ENCODE measurements at regions not wholly inside any gene's neighbourhood (a gene's known extent, or its start where the extent isn't known, plus 50 kb on each side); places are given as distances from the start of the nearest gene placed in this dataset.

DNA sequence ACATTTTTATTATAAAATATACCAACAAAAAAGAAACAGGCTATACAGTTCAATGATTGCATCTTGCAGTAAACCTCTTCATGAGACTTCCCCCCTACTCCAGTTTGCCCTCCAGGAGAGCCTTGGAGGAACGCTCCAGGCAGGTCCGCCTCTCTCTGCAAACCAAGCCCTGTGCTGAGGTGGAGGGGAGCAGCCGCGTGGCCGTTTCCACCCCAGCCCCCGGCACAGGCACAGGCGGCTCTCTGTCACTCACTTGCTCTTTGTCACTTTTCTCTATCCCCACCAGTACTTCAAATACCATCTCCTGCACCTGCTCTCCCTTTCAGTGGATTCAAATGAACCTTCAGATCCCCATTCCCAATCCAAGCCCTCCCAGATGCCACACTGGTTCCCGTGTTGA, 479.9 kb downstream of the OCA2 start:
- Histone ChIP-seq H3K4me1 (replicated peaks in 1 of 2; ENCODE audit: control insufficient read depth in 2 of 2, insufficient read depth in 2 of 2, low read length in 2 of 2) (no peaks in the 10 kb centered on the region; a peak in 1 of 5 replicates), H3K36me3 (ENCODE audit: control insufficient read depth, insufficient read depth, low read length) (no peaks in the 10 kb centered on the region), H3K27me3 (ENCODE audit: control insufficient read depth in 2 of 2, insufficient read depth in 2 of 2, low read length in 2 of 2) (peaks cover 0 to 5% of the 10 kb centered on the region in 2 experiments; a peak in 2 of 5 replicates), H3K4me2 (ENCODE audit: insufficient read depth, low read length) (no peak overlapping the region), H3K9me3 (replicated peaks; ENCODE audit: control insufficient read depth, insufficient read depth, low read depth, low read length) (no peaks in the 10 kb centered on the region), H3K79me2 (ENCODE audit: control insufficient read depth, insufficient read depth, low read length) (no peaks in the 10 kb centered on the region), H2AFZ (ENCODE audit: low read depth, low read length) (no peak overlapping the region), H3K9me1 (ENCODE audit: control insufficient read depth, insufficient read depth, low read length) (no peaks in the 10 kb centered on the region), H3K4me3 (no peak overlapping the region), H3K27ac (ENCODE audit: extremely low read depth, low read depth, low read length) (no peak overlapping the region), H4K20me1 (replicated peaks; ENCODE audit: control insufficient read depth, insufficient read depth, low read length) (no peaks in the 10 kb centered on the region), H3K9ac (ENCODE audit: insufficient read depth in 1 of 2, low read depth in 2 of 2, low read length in 2 of 2) (no peak overlapping the region)
- no TSS peak for BruUV-seq (replicated peaks)
- DNase-seq (ENCODE audit: extremely low read depth in 1 of 4, low spot score in 3 of 4), result no peak
- intact Hi-C loops (cut with micrococcal nuclease) (no loop called here), in situ Hi-C loops (cut with MboI) (no loop called here)
- WGBS (ENCODE audit: insufficient coverage, low coverage, missing lambda C conversion rate), result 2% methylated on average over 3 of the region's 8 CpGs
- ChIA-PET POLR2A (no interaction called here), CTCF (ENCODE audit: low intra/inter-chr PET ratio) (no interaction called here)
- no peak for FAIRE-seq
- ATAC-seq, result no peak
- TF ChIP-seq ZNF384 (IDR thresholded peaks at IDR 0.05; ENCODE audit: low read depth, low read length), result no peak
- TF ChIP-seq, protein P1, sequence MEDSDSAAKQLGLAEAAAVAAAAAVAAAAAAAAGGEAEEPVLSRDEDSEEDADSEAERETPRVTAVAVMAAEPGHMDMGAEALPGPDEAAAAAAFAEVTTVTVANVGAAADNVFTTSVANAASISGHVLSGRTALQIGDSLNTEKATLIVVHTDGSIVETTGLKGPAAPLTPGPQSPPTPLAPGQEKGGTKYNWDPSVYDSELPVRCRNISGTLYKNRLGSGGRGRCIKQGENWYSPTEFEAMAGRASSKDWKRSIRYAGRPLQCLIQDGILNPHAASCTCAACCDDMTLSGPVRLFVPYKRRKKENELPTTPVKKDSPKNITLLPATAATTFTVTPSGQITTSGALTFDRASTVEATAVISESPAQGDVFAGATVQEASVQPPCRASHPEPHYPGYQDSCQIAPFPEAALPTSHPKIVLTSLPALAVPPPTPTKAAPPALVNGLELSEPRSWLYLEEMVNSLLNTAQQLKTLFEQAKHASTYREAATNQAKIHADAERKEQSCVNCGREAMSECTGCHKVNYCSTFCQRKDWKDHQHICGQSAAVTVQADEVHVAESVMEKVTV (CRISPR knock-in tag; IDR thresholded peaks at IDR 0.05), result no peak
- TF ChIP-seq CCNT2 (IDR thresholded peaks at IDR 0.05; ENCODE audit: borderline replicate concordance, extremely low read depth, insufficient read length, low read depth, low read length), result no peak
- TF ChIP-seq CXXC5 (CRISPR knock-in tag; IDR thresholded peaks at IDR 0.05), result no peak
- no peak for TF ChIP-seq ZC3H8 (IDR thresholded peaks at IDR 0.05)
- TF ChIP-seq MYBL2 (IDR thresholded peaks at IDR 0.05; ENCODE audit: low read depth), result no peak
- no peak for TF ChIP-seq MYBL2 (CRISPR knock-in tag; IDR thresholded peaks at IDR 0.05; ENCODE audit: borderline replicate concordance)
- TF ChIP-seq MITF (IDR thresholded peaks at IDR 0.05), result no peak
- no peak for TF ChIP-seq ZNF212 (CRISPR knock-in tag; IDR thresholded peaks at IDR 0.05)
- TF ChIP-seq, protein P2, sequence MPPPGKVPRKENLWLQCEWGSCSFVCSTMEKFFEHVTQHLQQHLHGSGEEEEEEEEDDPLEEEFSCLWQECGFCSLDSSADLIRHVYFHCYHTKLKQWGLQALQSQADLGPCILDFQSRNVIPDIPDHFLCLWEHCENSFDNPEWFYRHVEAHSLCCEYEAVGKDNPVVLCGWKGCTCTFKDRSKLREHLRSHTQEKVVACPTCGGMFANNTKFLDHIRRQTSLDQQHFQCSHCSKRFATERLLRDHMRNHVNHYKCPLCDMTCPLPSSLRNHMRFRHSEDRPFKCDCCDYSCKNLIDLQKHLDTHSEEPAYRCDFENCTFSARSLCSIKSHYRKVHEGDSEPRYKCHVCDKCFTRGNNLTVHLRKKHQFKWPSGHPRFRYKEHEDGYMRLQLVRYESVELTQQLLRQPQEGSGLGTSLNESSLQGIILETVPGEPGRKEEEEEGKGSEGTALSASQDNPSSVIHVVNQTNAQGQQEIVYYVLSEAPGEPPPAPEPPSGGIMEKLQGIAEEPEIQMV (tag; conservative IDR thresholded peaks at IDR 0.05; ENCODE audit: low read depth), result no peak
- TF ChIP-seq ZNF507 (tag; conservative IDR thresholded peaks at IDR 0.05), result no peak
- TF ChIP-seq, protein P3, sequence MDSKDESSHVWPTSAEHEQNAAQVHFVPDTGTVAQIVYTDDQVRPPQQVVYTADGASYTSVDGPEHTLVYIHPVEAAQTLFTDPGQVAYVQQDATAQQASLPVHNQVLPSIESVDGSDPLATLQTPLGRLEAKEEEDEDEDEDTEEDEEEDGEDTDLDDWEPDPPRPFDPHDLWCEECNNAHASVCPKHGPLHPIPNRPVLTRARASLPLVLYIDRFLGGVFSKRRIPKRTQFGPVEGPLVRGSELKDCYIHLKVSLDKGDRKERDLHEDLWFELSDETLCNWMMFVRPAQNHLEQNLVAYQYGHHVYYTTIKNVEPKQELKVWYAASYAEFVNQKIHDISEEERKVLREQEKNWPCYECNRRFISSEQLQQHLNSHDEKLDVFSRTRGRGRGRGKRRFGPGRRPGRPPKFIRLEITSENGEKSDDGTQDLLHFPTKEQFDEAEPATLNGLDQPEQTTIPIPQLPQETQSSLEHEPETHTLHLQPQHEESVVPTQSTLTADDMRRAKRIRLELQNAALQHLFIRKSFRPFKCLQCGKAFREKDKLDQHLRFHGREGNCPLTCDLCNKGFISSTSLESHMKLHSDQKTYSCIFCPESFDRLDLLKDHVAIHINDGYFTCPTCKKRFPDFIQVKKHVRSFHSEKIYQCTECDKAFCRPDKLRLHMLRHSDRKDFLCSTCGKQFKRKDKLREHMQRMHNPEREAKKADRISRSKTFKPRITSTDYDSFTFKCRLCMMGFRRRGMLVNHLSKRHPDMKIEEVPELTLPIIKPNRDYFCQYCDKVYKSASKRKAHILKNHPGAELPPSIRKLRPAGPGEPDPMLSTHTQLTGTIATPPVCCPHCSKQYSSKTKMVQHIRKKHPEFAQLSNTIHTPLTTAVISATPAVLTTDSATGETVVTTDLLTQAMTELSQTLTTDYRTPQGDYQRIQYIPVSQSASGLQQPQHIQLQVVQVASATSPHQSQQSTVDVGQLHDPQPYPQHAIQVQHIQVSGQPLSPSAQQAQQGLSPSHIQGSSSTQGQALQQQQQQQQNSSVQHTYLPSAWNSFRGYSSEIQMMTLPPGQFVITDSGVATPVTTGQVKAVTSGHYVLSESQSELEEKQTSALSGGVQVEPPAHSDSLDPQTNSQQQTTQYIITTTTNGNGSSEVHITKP (IDR thresholded peaks at IDR 0.05; ENCODE audit: partially characterized antibody), result no peak
- TF ChIP-seq ZNF217 (CRISPR knock-in tag; IDR thresholded peaks at IDR 0.05), result no peak
- TF ChIP-seq FIP1L1 (IDR thresholded peaks at IDR 0.05; ENCODE audit: low read depth, low read length, poor library complexity, severe bottlenecking), result no peak
- TF ChIP-seq SREBF1 (IDR thresholded peaks at IDR 0.05; ENCODE audit: borderline replicate concordance, low read depth, low read length), result no peak
- TF ChIP-seq TAF15 (IDR thresholded peaks at IDR 0.05; ENCODE audit: low read depth, low read length), result no peak
